ENCODE measurements at regions not wholly inside any gene's neighbourhood (a gene's known extent, or its start where the extent isn't known, plus 50 kb on each side); places are given as distances from the start of the nearest gene placed in this dataset.

- Histone ChIP-seq H3K27ac (no peak overlapping the region), H3K36me3 (no peaks in the 10 kb centered on the region), H3K27me3 (ENCODE audit: low read depth) (no peaks in the 10 kb centered on the region), H3K4me1 (no peaks in the 10 kb centered on the region), H3K4me3 (no peak overlapping the region), H3K9me3 (no peaks in the 10 kb centered on the region)
- TF ChIP-seq CTCF (IDR thresholded peaks at IDR 0.05) = no peak
- intact Hi-C loops (cut with DNase I) = no loop called here
- DNase-seq (no peak), ATAC-seq (no peak)
These were observed 293.9 kb upstream of the RBMS3 start for GRCh38 chr3:28986922-28987321.

- no peak overlapping the region for H3K27ac ChIP-seq
- H3K36me3 ChIP-seq = no peaks in the 10 kb centered on the region
- H3K4me3 ChIP-seq = no peak overlapping the region
- no peaks in the 10 kb centered on the region for H3K27me3 ChIP-seq (ENCODE audit: low read depth)
- H3K9me3 ChIP-seq = no peaks in the 10 kb centered on the region
- no peak for ATAC-seq
- no peak for DNase-seq
- no peaks in the 10 kb centered on the region for H3K4me1 ChIP-seq
- intact Hi-C loops (cut with DNase I) = no loop called here
- no peak for TF ChIP-seq CTCF (IDR thresholded peaks at IDR 0.05)
These were observed 291.2 kb upstream of the RBMS3 start for GRCh38 chr3:28989646-28990089.

- H3K36me3 ChIP-seq = no peaks in the 10 kb centered on the region
- intact Hi-C loops (cut with DNase I) = no loop called here
- no peaks in the 10 kb centered on the region for H3K27me3 ChIP-seq (ENCODE audit: low read depth)
- no peak overlapping the region for H3K4me3 ChIP-seq
- peaks cover 3% of the 10 kb centered on the region for H3K9me3 ChIP-seq
- no peak for TF ChIP-seq CTCF (IDR thresholded peaks at IDR 0.05)
- ATAC-seq (no peak), DNase-seq (no peak)
- H3K4me1 ChIP-seq = no peaks in the 10 kb centered on the region
- no peak overlapping the region for H3K27ac ChIP-seq
These were observed 286.5 kb upstream of the RBMS3 start for GRCh38 chr3:28994161-28994905.

GRCh38 chr3:29004885-29005599 is 275.8 kb upstream of the RBMS3 start:
- no peaks in the 10 kb centered on the region for H3K36me3 ChIP-seq
- H3K27ac ChIP-seq = no peak overlapping the region
- no peak for TF ChIP-seq CTCF (IDR thresholded peaks at IDR 0.05)
- H3K27me3 ChIP-seq (ENCODE audit: low read depth) = no peaks in the 10 kb centered on the region
- no peaks in the 10 kb centered on the region for H3K9me3 ChIP-seq
- DNase-seq (no peak), ATAC-seq (no peak)
- intact Hi-C loops (cut with DNase I) = no loop called here
- H3K4me1 ChIP-seq = no peaks in the 10 kb centered on the region
- H3K4me3 ChIP-seq = no peak overlapping the region

GRCh38 chr3:29005862-29006261 is 275.0 kb upstream of the RBMS3 start:
- H3K4me1 ChIP-seq = no peaks in the 10 kb centered on the region
- no peaks in the 10 kb centered on the region for H3K27me3 ChIP-seq (ENCODE audit: low read depth)
- TF ChIP-seq CTCF (IDR thresholded peaks at IDR 0.05) = no peak
- no peaks in the 10 kb centered on the region for H3K36me3 ChIP-seq
- no peak overlapping the region for H3K4me3 ChIP-seq
- DNase-seq (no peak), ATAC-seq (no peak)
- no peak overlapping the region for H3K27ac ChIP-seq
- intact Hi-C loops (cut with DNase I) = no loop called here
- no peaks in the 10 kb centered on the region for H3K9me3 ChIP-seq
